ENCODE measurements at regions not wholly inside any gene's neighbourhood (a gene's known extent, or its start where the extent isn't known, plus 50 kb on each side); places are given as distances from the start of the nearest gene placed in this dataset.

- CTCF ChIA-PET = interaction anchor here (0.9 kb wide), 1 partner anchor 109 kb away, joined by 3 read pairs; no protein-coding TSS in a partner anchor
- TF ChIP-seq MAX (IDR thresholded peaks at IDR 0.05; ENCODE audit: insufficient read depth, insufficient read length) (no peak), FOS (IDR thresholded peaks at IDR 0.05; ENCODE audit: borderline replicate concordance, insufficient read depth, low read length) (no peak), EZH2 (IDR thresholded peaks at IDR 0.05; ENCODE audit: borderline replicate concordance, low read depth, low read length, severe bottlenecking) (no peak), POLR2AphosphoS5 (IDR thresholded peaks at IDR 0.05; ENCODE audit: insufficient read depth, low read depth, low read length) (no peak), MYC (IDR thresholded peaks at IDR 0.05; ENCODE audit: low read depth, low read length) (no peak), CTCF (IDR thresholded peaks at IDR 0.05; ENCODE audit: extremely low read depth in 1 of 2, insufficient read depth in 1 of 2, low read depth in 1 of 2, low read length in 2 of 2) (no peak), POLR2A (IDR thresholded peaks at IDR 0.05; ENCODE audit: low read depth, low read length) (no peak), GATA2 (IDR thresholded peaks at IDR 0.05; ENCODE audit: insufficient read depth, insufficient read length, low read depth, low read length) (no peak), JUN (IDR thresholded peaks at IDR 0.05; ENCODE audit: borderline replicate concordance, insufficient read depth, insufficient read length, low read depth) (no peak)
- Histone ChIP-seq H3K9me3 (replicated peaks; ENCODE audit: control insufficient read depth, insufficient read depth, low read length) (no peaks in the 10 kb centered on the region), H3K9ac (replicated peaks; ENCODE audit: extremely low read depth, insufficient read depth, low read length) (no peak overlapping the region), H3K4me3 (replicated peaks in 1 of 3; ENCODE audit: insufficient read depth in 1 of 3, low read depth in 1 of 3, low read length in 3 of 3) (no peak overlapping the region), H3K79me2 (ENCODE audit: control insufficient read depth, insufficient read depth, low read length) (no peaks in the 10 kb centered on the region), H3K9me1 (replicated peaks; ENCODE audit: control insufficient read depth, extremely low read depth, insufficient read depth, low read length) (no peaks in the 10 kb centered on the region), H3K27me3 (ENCODE audit: control insufficient read depth in 2 of 2, insufficient read depth in 2 of 2, low read length in 2 of 2) (no peaks in the 10 kb centered on the region), H3K36me3 (ENCODE audit: control insufficient read depth in 2 of 2, extremely low read depth in 1 of 2, insufficient read depth in 2 of 2, low read length in 2 of 2) (no peaks in the 10 kb centered on the region), H3K4me1 (ENCODE audit: control insufficient read depth, extremely low read depth, insufficient read depth, low read length) (no peaks in the 10 kb centered on the region), H3K4me2 (ENCODE audit: insufficient read depth, low read length) (no peak overlapping the region), H4K20me1 (replicated peaks; ENCODE audit: control insufficient read depth, extremely low read depth, insufficient read depth, low read length) (no peaks in the 10 kb centered on the region), H2AFZ (ENCODE audit: low read depth, low read length) (no peak overlapping the region), H3K27ac (ENCODE audit: insufficient read depth, low read depth, low read length) (no peak overlapping the region)
- DNase-seq (ENCODE audit: low read depth, low spot score) = no peak
- POLR2A ChIA-PET = no interaction called here
- no TSS peak for BruUV-seq (replicated peaks)
- intact Hi-C loops (cut with micrococcal nuclease) (no loop called here), dilution Hi-C loops (cut with MboI; ENCODE audit: extremely low pct_ligation_motif_present, low sequenced_read_pairs) (no loop called here)
- no peak for FAIRE-seq
Observed at GRCh38 chr1:186513526-186513925, 52.6 kb upstream of the PDC start.
